ENCODE measurements at regions not wholly inside any gene's neighbourhood (a gene's known extent, or its start where the extent isn't known, plus 50 kb on each side); places are given as distances from the start of the nearest gene placed in this dataset.
"Not testable (repeated sequence)": the region's sequence is repeated elsewhere in the genome, so short reads cannot be mapped to it uniquely, and the experiment has no call there.

- H3K4me3 ChIP-seq (ENCODE audit: low read depth, low read length); DNase-seq (ENCODE audit: low read depth): not testable (repeated sequence)
Measured at GRCh38 chr9:94387338-94388010, 59.0 kb upstream of the NUTM2F start.

DNA sequence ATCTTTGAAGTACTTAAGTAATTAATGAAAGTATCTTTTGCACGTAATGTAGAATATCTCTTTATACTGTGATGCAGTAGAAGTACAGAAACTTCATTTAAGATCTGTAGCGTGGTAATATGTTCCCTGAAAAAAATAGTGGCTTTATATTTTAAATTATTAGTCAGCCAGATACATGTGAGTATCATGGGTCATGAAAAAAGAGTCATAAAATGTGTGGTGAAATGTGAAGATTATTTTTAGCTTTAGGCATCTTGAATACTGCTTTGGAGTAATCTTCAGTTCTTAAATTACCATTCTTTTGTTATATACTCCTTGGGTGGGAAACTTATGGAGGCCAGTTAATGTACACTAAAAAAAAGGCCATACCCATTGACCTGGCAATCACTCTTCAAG, 59.6 kb upstream of the NUTM2F start:
- H3K4me3 ChIP-seq (ENCODE audit: low read depth, low read length); DNase-seq (ENCODE audit: low read depth): not testable (repeated sequence)

DNA sequence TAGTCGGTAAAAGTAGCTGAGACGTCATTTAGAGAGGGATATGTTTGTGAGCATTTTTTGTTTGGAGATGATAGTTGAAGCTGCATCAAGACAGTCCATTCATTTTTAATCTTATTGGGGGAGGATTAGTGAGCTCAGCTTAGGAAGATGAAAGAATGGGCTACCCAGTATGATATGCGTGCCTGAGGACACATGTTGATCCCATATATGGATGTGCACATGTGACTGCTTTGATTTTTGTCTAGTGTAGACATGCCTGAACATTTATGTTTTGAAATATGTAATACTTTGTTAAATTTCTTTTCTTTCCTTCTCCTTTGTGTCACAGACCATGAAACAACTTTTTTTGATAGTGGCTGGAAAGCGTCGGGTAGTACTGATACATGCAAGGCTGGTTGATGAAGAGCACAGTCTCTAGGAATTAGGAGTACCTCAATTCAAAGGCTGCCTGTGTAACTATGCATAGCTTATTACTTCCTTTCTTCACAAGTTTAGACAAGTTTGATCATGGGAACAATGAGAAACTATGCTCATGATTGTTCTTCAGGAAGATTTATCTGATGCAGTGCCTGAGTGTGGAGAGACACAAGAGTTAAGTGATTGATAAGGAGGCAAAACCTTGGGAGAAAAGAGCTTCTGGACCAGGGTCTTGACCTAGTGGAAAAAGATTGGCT, 62.1 kb upstream of the NUTM2F start:
- DNase-seq (ENCODE audit: low read depth); H3K4me3 ChIP-seq (ENCODE audit: low read depth, low read length): not testable (repeated sequence)

- not testable (repeated sequence) for DNase-seq (ENCODE audit: low read depth); H3K4me3 ChIP-seq (ENCODE audit: low read depth, low read length)
Measured at GRCh38 chr9:94392971-94393624, 64.7 kb upstream of the NUTM2F start.

- not testable (repeated sequence) for DNase-seq (ENCODE audit: low read depth)
Measured at GRCh38 chr9:94397766-94398379, 69.4 kb upstream of the NUTM2F start.

GRCh38 chr9:94400461-94400860, 72.0 kb upstream of the NUTM2F start:
- not testable (repeated sequence) for H3K4me3 ChIP-seq (ENCODE audit: low read depth, low read length); DNase-seq (ENCODE audit: low read depth)

More at GRCh38 chr9:94397766-94398379, 69.4 kb upstream of the NUTM2F start:
- H3K4me3 ChIP-seq (ENCODE audit: low read depth, low read length): not testable (repeated sequence)

GRCh38 chr9:94402795-94403194, 74.4 kb upstream of the NUTM2F start:
- not testable (repeated sequence) for DNase-seq (ENCODE audit: low read depth); H3K4me3 ChIP-seq (ENCODE audit: low read depth, low read length)

DNA sequence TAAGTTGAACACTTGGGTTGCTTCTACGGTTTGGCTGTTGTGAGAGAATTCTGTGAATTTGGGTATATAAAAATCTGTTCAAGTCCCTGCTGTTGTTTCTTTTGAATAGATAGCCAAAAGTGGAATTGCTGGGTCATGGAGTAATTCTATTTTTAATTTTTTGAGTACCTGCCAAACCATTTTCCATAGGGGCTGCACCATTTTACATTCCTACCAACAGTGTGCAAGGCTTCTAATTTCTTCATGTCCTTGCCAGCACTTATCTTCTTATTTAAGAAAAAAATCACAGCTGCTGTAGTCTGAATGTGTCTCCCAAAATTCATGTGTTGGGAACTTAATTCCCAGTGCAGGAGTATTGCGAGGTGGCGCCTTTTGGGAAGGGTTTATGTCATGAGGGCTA, 75.1 kb upstream of the NUTM2F start:
- DNase-seq (ENCODE audit: low read depth); H3K4me3 ChIP-seq (ENCODE audit: low read depth, low read length): not testable (repeated sequence)

- DNase-seq (ENCODE audit: low read depth); H3K4me3 ChIP-seq (ENCODE audit: low read depth, low read length): not testable (repeated sequence)
Measured at GRCh38 chr9:94413665-94414064, 85.2 kb upstream of the NUTM2F start.

DNA sequence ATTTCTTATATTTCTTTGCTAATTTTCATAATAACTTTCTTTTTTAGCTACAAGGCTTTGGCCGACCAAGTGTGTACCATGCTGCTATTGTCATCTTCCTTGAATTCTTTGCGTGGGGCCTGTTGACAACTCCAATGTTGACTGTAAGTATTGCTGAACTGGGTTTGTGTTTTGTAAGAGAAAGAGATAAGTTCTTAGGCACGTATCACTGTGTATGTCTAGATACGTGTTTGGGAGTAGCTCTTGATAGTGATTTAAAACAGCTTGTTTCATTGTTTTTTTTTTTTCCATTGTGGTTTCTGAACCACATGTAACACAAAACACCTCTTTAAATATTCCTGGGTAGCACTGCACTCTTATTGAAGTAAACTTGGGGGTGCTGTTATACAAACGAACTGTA, 86.7 kb upstream of the NUTM2F start:
- not testable (repeated sequence) for H3K4me3 ChIP-seq (ENCODE audit: low read depth, low read length); DNase-seq (ENCODE audit: low read depth)

GRCh38 chr9:94420098-94420497, 91.7 kb upstream of the NUTM2F start:
- not testable (repeated sequence) for H3K4me3 ChIP-seq (ENCODE audit: low read depth, low read length); DNase-seq (ENCODE audit: low read depth)

DNA sequence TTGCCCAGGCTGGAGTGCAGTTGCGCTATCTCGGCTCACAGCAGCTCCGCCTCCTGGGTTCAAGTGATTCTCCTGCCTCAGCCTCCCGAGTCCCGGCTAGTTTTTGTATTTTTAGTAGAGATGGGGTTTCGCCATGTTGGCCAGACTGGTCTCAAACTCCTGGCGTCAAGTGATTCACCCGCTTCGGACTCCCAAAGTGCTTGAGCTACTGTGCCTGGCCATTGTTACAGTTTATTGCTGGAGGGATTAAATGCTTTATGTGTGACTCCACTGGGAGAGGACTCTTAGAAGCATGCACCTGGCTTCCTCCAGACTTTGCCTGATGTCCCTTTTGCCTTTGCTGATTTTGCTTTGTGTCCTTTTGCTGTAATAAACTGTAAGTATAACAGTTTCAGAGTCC, 93.5 kb upstream of the NUTM2F start:
- not testable (repeated sequence) for H3K4me3 ChIP-seq (ENCODE audit: low read depth, low read length); DNase-seq (ENCODE audit: low read depth)

- not testable (repeated sequence) for DNase-seq (ENCODE audit: low read depth); H3K4me3 ChIP-seq (ENCODE audit: low read depth, low read length)
Measured at GRCh38 chr9:94425312-94425711, 96.9 kb upstream of the NUTM2F start.

DNA sequence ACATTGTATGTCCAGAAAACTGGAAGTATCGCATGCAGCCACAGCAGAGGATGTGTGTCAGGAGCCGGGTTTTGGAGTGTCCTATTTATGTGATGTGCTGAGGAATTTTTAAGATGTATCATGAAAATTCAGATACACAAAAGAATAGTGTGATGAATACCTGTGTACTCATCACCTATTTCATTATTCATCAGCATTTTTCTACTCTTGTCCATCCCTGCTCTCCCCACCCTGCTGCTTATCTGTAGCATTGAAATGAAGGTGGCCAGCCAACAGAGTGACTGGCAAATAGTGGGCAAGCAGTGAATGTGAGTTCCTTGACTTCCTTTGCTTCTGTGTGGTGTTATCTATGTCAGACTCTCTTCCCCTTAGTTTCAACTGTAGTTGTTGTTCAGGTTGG, 108.7 kb upstream of the NUTM2F start:
- not testable (repeated sequence) for H3K4me3 ChIP-seq (ENCODE audit: low read depth, low read length); DNase-seq (ENCODE audit: low read depth)

- not testable (repeated sequence) for H3K4me3 ChIP-seq (ENCODE audit: low read depth, low read length)
Measured at GRCh38 chr9:94438336-94438735, 109.9 kb upstream of the NUTM2F start.

DNA sequence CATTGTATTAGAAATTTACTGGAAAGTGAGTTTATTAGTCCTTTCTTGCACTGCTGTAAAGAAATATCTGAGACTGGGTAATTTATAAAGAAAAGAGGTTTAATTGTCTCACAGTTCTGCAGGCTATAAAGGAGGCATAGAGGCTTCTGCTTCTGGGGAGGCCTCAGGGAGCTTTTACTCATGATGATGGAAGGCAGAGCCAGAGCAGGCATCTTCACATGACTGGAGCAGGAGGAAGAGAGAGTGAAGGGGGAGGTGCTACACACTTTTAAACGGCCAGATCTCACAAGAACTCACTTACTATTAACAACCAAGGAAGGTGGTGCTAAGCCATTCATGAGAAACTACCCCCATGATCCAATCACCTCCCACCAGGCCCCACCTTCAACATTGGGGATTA, 112.7 kb upstream of the NUTM2F start:
- DNase-seq (ENCODE audit: low read depth); H3K4me3 ChIP-seq (ENCODE audit: low read depth, low read length): not testable (repeated sequence)

More at GRCh38 chr9:94438336-94438735, 109.9 kb upstream of the NUTM2F start:
- not testable (repeated sequence) for DNase-seq (ENCODE audit: low read depth)
